Choroid plexus epithelial cell (primary cell): ENCODE measurements at regions not wholly inside any gene's neighbourhood (a gene's known extent, or its start where the extent isn't known, plus 50 kb on each side); places are given as distances from the start of the nearest gene placed in this dataset.

ENCODE experiments used
- DNase-seq: peaks from one replicate; pipeline ENCODE4 v3.0.0-alpha.2; 2010; ENCODE audit warnings: low read depth
- H3K4me3 ChIP-seq: 2 replicates; pipeline ENCODE4 v1.5.1; 2011; ENCODE audit warnings: low read depth, mild to moderate bottlenecking, control low read depth, low read length, moderate library complexity
- TF ChIP-seq, protein P1 (sequence below): conservative IDR thresholded peaks from 2 replicates; pipeline ENCODE4 v1.5.1; 2011; ENCODE audit warnings: low read depth, mild to moderate bottlenecking, control low read depth, inconsistent platforms, low read length, moderate library complexity

DNA sequence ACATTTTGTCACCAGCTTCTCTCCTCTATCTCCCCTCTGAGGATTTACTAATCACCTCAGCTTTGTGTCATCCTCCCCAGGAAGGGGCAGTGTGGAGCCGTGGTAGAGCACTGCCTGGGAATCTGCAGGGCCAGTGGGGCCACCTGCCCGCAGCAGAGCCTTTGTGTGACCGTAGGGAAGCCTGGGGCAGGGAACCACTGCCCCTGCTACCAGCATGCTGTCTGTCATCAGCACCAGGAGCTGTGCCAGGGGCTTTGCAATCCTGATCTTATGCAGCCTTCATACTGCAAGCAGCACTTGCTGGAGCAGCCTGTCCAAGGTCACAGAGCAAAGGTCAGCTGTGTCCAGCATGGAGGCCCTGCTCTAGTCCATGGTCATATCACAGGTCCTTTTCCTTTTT is 170.2 kb upstream of the IL12A start:
- TF ChIP-seq, protein P1, sequence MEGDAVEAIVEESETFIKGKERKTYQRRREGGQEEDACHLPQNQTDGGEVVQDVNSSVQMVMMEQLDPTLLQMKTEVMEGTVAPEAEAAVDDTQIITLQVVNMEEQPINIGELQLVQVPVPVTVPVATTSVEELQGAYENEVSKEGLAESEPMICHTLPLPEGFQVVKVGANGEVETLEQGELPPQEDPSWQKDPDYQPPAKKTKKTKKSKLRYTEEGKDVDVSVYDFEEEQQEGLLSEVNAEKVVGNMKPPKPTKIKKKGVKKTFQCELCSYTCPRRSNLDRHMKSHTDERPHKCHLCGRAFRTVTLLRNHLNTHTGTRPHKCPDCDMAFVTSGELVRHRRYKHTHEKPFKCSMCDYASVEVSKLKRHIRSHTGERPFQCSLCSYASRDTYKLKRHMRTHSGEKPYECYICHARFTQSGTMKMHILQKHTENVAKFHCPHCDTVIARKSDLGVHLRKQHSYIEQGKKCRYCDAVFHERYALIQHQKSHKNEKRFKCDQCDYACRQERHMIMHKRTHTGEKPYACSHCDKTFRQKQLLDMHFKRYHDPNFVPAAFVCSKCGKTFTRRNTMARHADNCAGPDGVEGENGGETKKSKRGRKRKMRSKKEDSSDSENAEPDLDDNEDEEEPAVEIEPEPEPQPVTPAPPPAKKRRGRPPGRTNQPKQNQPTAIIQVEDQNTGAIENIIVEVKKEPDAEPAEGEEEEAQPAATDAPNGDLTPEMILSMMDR = peak; percentile 33
- DNase-seq = no peak
- H3K4me3 ChIP-seq = no peak overlapping the region

DNA sequence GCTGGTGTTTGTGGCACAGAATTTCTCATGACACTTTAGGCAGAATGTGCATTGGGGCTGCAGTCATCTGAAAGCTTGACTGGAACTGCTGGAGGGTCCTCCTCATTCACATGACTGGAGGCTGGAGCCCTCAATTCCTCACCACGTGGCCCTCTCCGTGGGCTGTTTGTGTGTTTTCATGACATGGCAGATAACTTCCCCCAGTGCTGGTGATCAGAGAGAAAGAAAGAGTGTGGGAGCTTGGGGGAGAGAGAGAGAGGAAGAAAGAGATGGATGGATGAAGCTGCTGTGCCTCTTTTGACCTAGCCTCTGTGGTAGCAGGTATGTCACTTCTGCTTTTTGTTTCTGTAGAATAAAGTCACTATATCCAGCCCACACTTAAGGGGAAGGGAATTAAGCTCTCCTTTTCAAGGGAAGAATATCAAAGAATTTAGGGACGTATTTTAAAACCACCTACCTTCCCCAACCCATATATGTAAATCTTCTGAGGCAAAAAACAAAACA is 169.6 kb upstream of the IL12A start:
- DNase-seq = no peak
- TF ChIP-seq, protein P1 = no peak
- no peak overlapping the region for H3K4me3 ChIP-seq

DNA sequence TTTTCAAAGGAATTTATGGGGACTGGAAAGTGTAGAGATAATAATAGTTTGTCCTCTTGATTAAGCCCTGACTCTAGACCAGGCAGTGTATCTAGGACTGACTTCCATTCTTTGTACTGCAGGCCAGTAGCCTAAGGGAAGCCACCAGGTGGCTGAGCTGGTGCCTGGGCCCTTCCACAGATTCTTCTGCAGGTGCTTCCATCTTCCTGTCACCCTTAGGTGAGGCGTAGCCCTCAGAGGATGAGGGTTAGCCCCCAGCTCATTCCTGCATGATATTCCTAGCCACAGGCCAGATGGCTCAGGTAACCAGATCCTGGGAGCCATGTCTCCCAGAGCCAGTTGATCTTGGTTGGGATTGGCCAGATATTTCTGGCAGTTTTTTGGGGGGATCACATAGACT is 169.0 kb upstream of the IL12A start:
- DNase-seq = no peak
- TF ChIP-seq, protein P1 = no peak
- no peak overlapping the region for H3K4me3 ChIP-seq

DNA sequence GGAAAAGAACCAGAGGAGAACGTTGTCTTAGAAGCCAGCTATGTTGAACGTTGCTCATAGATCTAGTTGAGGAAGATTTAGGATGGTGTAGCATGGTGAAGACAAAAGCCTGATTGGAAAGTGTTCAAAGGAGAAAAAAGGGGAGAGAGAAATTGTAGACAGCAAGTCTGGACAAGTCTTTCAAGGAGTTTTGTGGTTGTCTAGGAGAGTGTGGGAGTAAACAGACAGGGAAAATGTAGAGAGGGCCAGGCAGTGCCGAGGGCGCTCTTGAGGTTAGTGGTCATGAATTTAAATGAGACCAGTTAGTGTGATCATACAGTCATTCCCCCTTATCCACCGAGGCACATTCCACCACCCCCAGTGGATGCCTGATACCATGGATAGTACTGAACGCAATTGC is 167.5 kb upstream of the IL12A start:
- DNase-seq = peak; percentile 46
- TF ChIP-seq, protein P1 = no peak
- no peak overlapping the region for H3K4me3 ChIP-seq

DNA sequence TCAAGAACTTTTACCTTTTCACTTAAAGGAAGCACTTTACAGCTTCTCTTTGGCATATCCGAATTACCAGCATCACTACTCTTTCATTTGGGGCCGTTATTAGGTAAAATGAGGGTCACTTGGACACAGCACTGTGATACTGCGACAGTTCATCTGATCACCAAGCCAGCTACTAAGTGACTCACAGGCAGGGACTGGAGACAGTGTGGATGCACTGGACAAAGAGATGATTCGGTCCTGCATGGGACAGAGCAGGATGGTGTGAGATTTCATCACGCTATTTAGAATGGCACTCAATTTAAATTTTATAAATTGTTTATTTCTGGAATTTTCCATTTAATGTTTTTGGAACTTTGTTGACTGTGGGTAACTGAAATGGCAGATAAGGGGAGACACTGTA is 166.9 kb upstream of the IL12A start:
- no peak for DNase-seq
- TF ChIP-seq, protein P1 = no peak
- no peak overlapping the region for H3K4me3 ChIP-seq

DNA sequence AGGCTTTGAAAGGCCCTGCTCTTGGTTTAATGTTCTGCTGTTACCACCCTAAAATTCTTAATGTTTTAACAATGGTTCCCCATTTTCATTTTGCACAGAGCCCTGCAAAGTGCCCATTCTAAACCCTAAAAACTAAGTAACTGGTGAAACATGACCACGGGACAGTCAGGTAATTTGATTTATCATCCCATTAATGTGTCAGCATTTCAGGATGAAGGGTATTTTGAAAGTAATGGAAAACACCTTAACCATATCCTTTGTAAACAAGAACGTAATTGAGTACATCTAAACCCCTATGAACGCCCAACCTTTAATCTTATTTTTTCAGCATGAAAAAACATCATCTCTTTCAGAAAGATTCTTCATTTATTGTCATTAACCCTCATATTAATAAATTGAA is 164.9 kb upstream of the IL12A start:
- no peak overlapping the region for H3K4me3 ChIP-seq
- TF ChIP-seq, protein P1 = no peak
- DNase-seq = no peak

DNA sequence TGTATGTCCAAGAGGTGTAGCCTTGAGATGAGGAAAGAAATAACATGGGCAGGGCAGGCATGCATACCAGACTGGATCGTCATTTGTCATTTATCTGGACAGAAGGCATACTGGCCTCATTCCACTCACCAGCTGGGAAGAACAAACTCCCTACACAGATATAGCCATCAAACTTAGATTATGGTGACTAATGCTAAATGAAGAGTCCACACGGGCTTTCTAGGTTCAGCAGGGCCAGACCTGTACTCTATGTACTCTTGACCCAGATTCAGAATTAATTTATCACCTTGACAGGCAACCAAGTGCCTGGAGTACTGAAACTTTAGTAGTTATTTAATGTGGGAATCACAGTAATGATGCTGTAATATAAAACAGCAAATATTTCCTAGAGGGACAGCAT is 164.3 kb upstream of the IL12A start:
- TF ChIP-seq, protein P1 = no peak
- DNase-seq = peak; percentile 82
- no peak overlapping the region for H3K4me3 ChIP-seq
